H9 (cell line): ENCODE measurements at regions not wholly inside any gene's neighbourhood (a gene's known extent, or its start where the extent isn't known, plus 50 kb on each side); places are given as distances from the start of the nearest gene placed in this dataset.

Experiments
- DNase-seq: peaks from one replicate; pipeline ENCODE4 v3.0.0-alpha.2; 2017
- H2AFZ ChIP-seq: one replicate; pipeline ENCODE4 v1.6.1; 2013; ENCODE audit warnings: mild to moderate bottlenecking, low read length, control low read depth, moderate library complexity
- H2AK5ac ChIP-seq: 2 replicates; pipeline ENCODE4 v1.6.1; 2013; ENCODE audit warnings: low read length, control low read depth, mixed read lengths; ENCODE audit not compliant: insufficient read length
- H2BK120ac ChIP-seq: one replicate; pipeline ENCODE4 v1.6.1; 2013; ENCODE audit warnings: low read depth, mild to moderate bottlenecking, low read length, control low read depth, inconsistent platforms; ENCODE audit not compliant: poor library complexity, severe bottlenecking
- H2BK12ac ChIP-seq: 2 replicates; pipeline ENCODE4 v1.6.1; 2013; ENCODE audit warnings: low read length, control low read depth, mixed read lengths, low read depth; ENCODE audit not compliant: insufficient read length
- H2BK15ac ChIP-seq: 2 replicates; pipeline ENCODE4 v1.6.1; 2013; ENCODE audit warnings: low read depth, low read length, control low read depth
- H2BK20ac ChIP-seq: one replicate; pipeline ENCODE4 v1.6.1; 2013; ENCODE audit warnings: low read depth, mild to moderate bottlenecking, low read length, control low read depth, inconsistent platforms; ENCODE audit not compliant: poor library complexity, severe bottlenecking
- H2BK5ac ChIP-seq: 2 replicates; pipeline ENCODE4 v1.6.1; 2013; ENCODE audit warnings: low read length, control low read depth, mixed read lengths; ENCODE audit not compliant: insufficient read length
- H3K14ac ChIP-seq: 2 replicates; pipeline ENCODE4 v1.6.1; 2013; ENCODE audit warnings: low read length, control low read depth; ENCODE audit not compliant: insufficient read depth
- H3K18ac ChIP-seq: 2 replicates; pipeline ENCODE4 v1.6.1; 2013; ENCODE audit warnings: low read depth, mild to moderate bottlenecking, mixed read lengths, low read length, control low read depth; ENCODE audit not compliant: insufficient read length
- H3K23ac ChIP-seq: 2 replicates; pipeline ENCODE4 v1.6.1; 2013; ENCODE audit warnings: low read length, control low read depth, mixed read lengths, low read depth; ENCODE audit not compliant: insufficient read length
- H3K23me2 ChIP-seq: 2 replicates; pipeline ENCODE4 v1.6.1; 2013; ENCODE audit warnings: low read depth, mild to moderate bottlenecking, mixed read lengths, low read length, control low read depth; ENCODE audit not compliant: insufficient read length, poor library complexity, severe bottlenecking
- H3K27ac ChIP-seq: 2 replicates; pipeline ENCODE4 v1.5.1; 2013; ENCODE audit warnings: low read length, control low read depth, mixed read lengths, low read depth; ENCODE audit not compliant: insufficient read length
- H3K27me3 ChIP-seq: 2 replicates; pipeline ENCODE4 v1.6.1; 2013; ENCODE audit warnings: low read length, control low read depth, inconsistent platforms; ENCODE audit not compliant: insufficient read depth
- H3K4ac ChIP-seq: 2 replicates; pipeline ENCODE4 v1.6.1; 2013; ENCODE audit warnings: low read depth, mild to moderate bottlenecking, control low read depth, inconsistent platforms, low read length, moderate library complexity
- H3K4me1 ChIP-seq: 2 replicates; pipeline ENCODE4 v1.6.1; 2013; ENCODE audit warnings: low read length, control low read depth, inconsistent platforms; ENCODE audit not compliant: insufficient read depth
- H3K4me2 ChIP-seq: 2 replicates; pipeline ENCODE4 v1.6.1; 2013; ENCODE audit warnings: low read length, control low read depth, mixed read lengths; ENCODE audit not compliant: insufficient read length, insufficient read depth
- H3K56ac ChIP-seq: 2 replicates; pipeline ENCODE4 v1.6.1; 2013; ENCODE audit warnings: low read depth, mild to moderate bottlenecking, mixed read lengths, low read length, control low read depth; ENCODE audit not compliant: insufficient read length
- H3K79me1 ChIP-seq: 2 replicates; pipeline ENCODE4 v1.6.1; 2013; ENCODE audit warnings: low read depth, mild to moderate bottlenecking, moderate library complexity, low read length, control low read depth, inconsistent platforms; ENCODE audit not compliant: insufficient read depth, poor library complexity, severe bottlenecking
- H3K79me2 ChIP-seq: 2 replicates; pipeline ENCODE4 v1.6.1; 2013; ENCODE audit warnings: low read length, control low read depth, inconsistent platforms; ENCODE audit not compliant: insufficient read depth
- H3K9ac ChIP-seq: 2 replicates; pipeline ENCODE4 v1.6.1; 2013; ENCODE audit warnings: low read length, control low read depth, mixed read lengths; ENCODE audit not compliant: insufficient read length; ENCODE audit errors: extremely low read depth
- H3K9me3 ChIP-seq: one replicate; pipeline ENCODE4 v1.6.1; 2013; ENCODE audit warnings: low read depth, low read length, inconsistent platforms; ENCODE audit not compliant: control insufficient read depth
- H3T11ph ChIP-seq: one replicate; pipeline ENCODE4 v1.6.1; 2013; ENCODE audit warnings: mild to moderate bottlenecking, low read length, control low read depth, inconsistent platforms
- H4K20me1 ChIP-seq: one replicate; pipeline ENCODE4 v1.6.1; 2013; ENCODE audit not compliant: control insufficient read depth, insufficient read length, insufficient read depth
- H4K5ac ChIP-seq: 2 replicates; pipeline ENCODE4 v1.6.1; 2013; ENCODE audit warnings: low read depth, mild to moderate bottlenecking, mixed read lengths, low read length, control low read depth; ENCODE audit not compliant: insufficient read length
- H4K8ac ChIP-seq: replicated peaks from 2 replicates; pipeline ENCODE4 v1.6.1; 2013; ENCODE audit warnings: low read length, control low read depth, mixed read lengths, low read depth; ENCODE audit not compliant: insufficient read length
- H4K91ac ChIP-seq: 2 replicates; pipeline ENCODE4 v1.6.1; 2013; ENCODE audit warnings: low read depth, mild to moderate bottlenecking, moderate library complexity, mixed read lengths, low read length, control low read depth; ENCODE audit not compliant: insufficient read length
- H3K27ac Mint-ChIP-seq, 3 experiments: 2 replicates in 2 of 3; 3 replicates in 1 of 3; pipeline ENCODE4 v1.8.0; 2020 to 2021; ENCODE audit warnings: mixed read lengths in 3 of 3, mild to moderate bottlenecking in 1 of 3, moderate library complexity in 1 of 3
- H3K27me3 Mint-ChIP-seq: 2 replicates; pipeline ENCODE4 v1.8.0; 2021; ENCODE audit warnings: low read depth, mild to moderate bottlenecking, moderate library complexity, mixed read lengths
- H3K36me3 Mint-ChIP-seq, 3 experiments: 2 replicates in 2 of 3; 3 replicates in 1 of 3; pipeline ENCODE4 v1.8.0; 2020 to 2021; ENCODE audit warnings: low read depth in 3 of 3, mixed read lengths in 3 of 3; ENCODE audit not compliant: insufficient read depth in 1 of 3
- H3K4me1 Mint-ChIP-seq, 2 experiments: 2 replicates each; pipeline ENCODE4 v1.8.0; 2020; ENCODE audit warnings: mixed read lengths in 2 of 2
- H3K4me3 Mint-ChIP-seq, 2 experiments: 2 replicates in 1 of 2; 3 replicates in 1 of 2; pipeline ENCODE4 v1.8.0; 2020 to 2021; ENCODE audit warnings: mild to moderate bottlenecking in 2 of 2, mixed read lengths in 2 of 2, moderate library complexity in 1 of 2
- H3K9me3 Mint-ChIP-seq, 2 experiments: 2 replicates in 1 of 2; 3 replicates in 1 of 2; pipeline ENCODE4 v1.8.0; 2020; ENCODE audit warnings: mild to moderate bottlenecking in 2 of 2, mixed read lengths in 2 of 2, moderate library complexity in 1 of 2
- CTCF ChIP-seq: fragments of 200-600 bp; sonication (generic); conservative IDR thresholded peaks from 3 replicates; pipeline ENCODE4 v1.8.0; 2021; ENCODE audit warnings: antibody characterized with exemption, mild to moderate bottlenecking

- H2AK5ac ChIP-seq, result no peak overlapping the region
- H4K5ac ChIP-seq, result no peak overlapping the region
- no peaks in the 10 kb centered on the region for H3K27me3 ChIP-seq
- H4K8ac ChIP-seq, result no peak overlapping the region
- no peak overlapping the region for H3K14ac ChIP-seq
- H2BK20ac ChIP-seq, result no peak overlapping the region
- H2AFZ ChIP-seq, result no peak overlapping the region
- H3K56ac ChIP-seq, result no peak overlapping the region
- no peaks in the 10 kb centered on the region for H3K4me1 ChIP-seq
- H3K79me1 ChIP-seq, result no peaks in the 10 kb centered on the region
- no peak overlapping the region for H3T11ph ChIP-seq
- H3K23ac ChIP-seq, result no peak overlapping the region
- no peak for TF ChIP-seq CTCF
- H3K9me3 ChIP-seq, result no peaks in the 10 kb centered on the region
- no peak overlapping the region for H2BK120ac ChIP-seq
- H3K4me2 ChIP-seq, result no peak overlapping the region
- no peak overlapping the region for H3K4ac ChIP-seq
- H2BK5ac ChIP-seq, result no peak overlapping the region
- no peaks in the 10 kb centered on the region for H3K27me3 Mint-ChIP-seq
- no peak overlapping the region for H2BK12ac ChIP-seq
- no peaks in the 10 kb centered on the region for H3K23me2 ChIP-seq
- H3K4me3 Mint-ChIP-seq, result no peak overlapping the region
- no peaks in the 10 kb centered on the region for H3K9me3 Mint-ChIP-seq
- no peak overlapping the region for H3K9ac ChIP-seq
- no peak overlapping the region for H3K27ac ChIP-seq
- no peaks in the 10 kb centered on the region for H3K36me3 Mint-ChIP-seq
- no peak overlapping the region for H4K91ac ChIP-seq
- DNase-seq, result no peak
- no peaks in the 10 kb centered on the region for H3K4me1 Mint-ChIP-seq
- H3K18ac ChIP-seq, result no peak overlapping the region
- H2BK15ac ChIP-seq, result no peak overlapping the region
- H3K79me2 ChIP-seq, result no peaks in the 10 kb centered on the region
- no peaks in the 10 kb centered on the region for H4K20me1 ChIP-seq
- no peak overlapping the region for H3K27ac Mint-ChIP-seq
Observed at GRCh38 chr2:164146441-164146840, 410.6 kb upstream of the FIGN start.
